H1 (cell line): ENCODE measurements at regions not wholly inside any gene's neighbourhood (a gene's known extent, or its start where the extent isn't known, plus 50 kb on each side); places are given as distances from the start of the nearest gene placed in this dataset.

Experiments used
- CTCF ChIA-PET: fragments of 300-600 bp; sonication (Branson Sonifier 250); formaldehyde crosslinking; loops from one replicate; lab custom pipeline; 2021; ENCODE audit not compliant: partially characterized antibody; lab: Charles Lee
- POLR2A ChIA-PET: fragments of 300-600 bp; sonication (Branson Sonifier 250); formaldehyde crosslinking; loops from one replicate; lab custom pipeline; 2021; ENCODE audit warnings: inconsistent platforms; ENCODE audit not compliant: partially characterized antibody; lab: Charles Lee
- DNase-seq, 2 experiments: peaks; one replicate each; pipeline versions ENCODE4 v3.0.0 to v3.0.0-alpha.2; 2010 to 2022; ENCODE audit warnings: low spot score in 2 of 2, low read depth in 1 of 2, mixed read lengths in 1 of 2
- FAIRE-seq: peaks from 2 replicates; lab custom pipeline; 2011; peaks lifted over from hg19 to GRCh38; lab: Jason Lieb, UNC
- H2AFZ ChIP-seq: 2 replicates; pipeline ENCODE4 v1.8.1; 2012; ENCODE audit warnings: low read length, inconsistent platforms
- H2AK5ac ChIP-seq: 2 replicates; pipeline ENCODE4 v1.6.1; 2013; ENCODE audit warnings: low read depth, low read length
- H2BK120ac ChIP-seq: replicated peaks from 2 replicates; pipeline ENCODE3; 2013; ENCODE audit warnings: low read depth, low read length, inconsistent platforms
- H2BK12ac ChIP-seq: 2 replicates; pipeline ENCODE4 v1.6.1; 2013; ENCODE audit warnings: low read depth, low read length
- H2BK15ac ChIP-seq: 2 replicates; pipeline ENCODE4 v1.6.1; 2013; ENCODE audit warnings: low read length
- H2BK20ac ChIP-seq: 2 replicates; pipeline ENCODE4 v1.6.1; 2013; ENCODE audit warnings: low read length
- H2BK5ac ChIP-seq: 2 replicates; pipeline ENCODE4 v1.6.1; 2013; ENCODE audit warnings: low read depth, low read length
- H3K14ac ChIP-seq: 2 replicates; pipeline ENCODE4 v1.6.1; 2013; ENCODE audit warnings: inconsistent platforms; ENCODE audit not compliant: insufficient read length
- H3K18ac ChIP-seq: 2 replicates; pipeline ENCODE4 v1.6.1; 2013; ENCODE audit warnings: low read length; ENCODE audit errors: extremely low read depth
- H3K23ac ChIP-seq: 2 replicates; pipeline ENCODE4 v1.6.1; 2013; ENCODE audit warnings: inconsistent platforms; ENCODE audit not compliant: insufficient read length
- H3K23me2 ChIP-seq: 2 replicates; pipeline ENCODE4 v1.6.1; 2013; ENCODE audit warnings: low read depth, low read length
- H3K27ac ChIP-seq: 2 replicates; pipeline ENCODE4 v1.6.1; 2011; ENCODE audit warnings: low read depth, low read length, inconsistent platforms
- H3K27me3 ChIP-seq, 4 experiments: replicated peaks in 1 of 4; 1 replicate in 1 of 4; 2 replicates in 3 of 4; pipeline versions ENCODE4 v1.6.1 to v1.8.1; 2011 to 2013; ENCODE audit warnings: low read length in 3 of 4, mild to moderate bottlenecking in 3 of 4, inconsistent platforms in 2 of 4, mixed read lengths in 2 of 4, moderate library complexity in 1 of 4; ENCODE audit not compliant: control insufficient read depth in 3 of 4, insufficient read depth in 3 of 4; ENCODE audit errors: extremely low read depth in 1 of 4
- H3K36me3 ChIP-seq, 4 experiments: 2 replicates each; pipeline versions ENCODE4 v1.6.1 to v1.8.1; 2011 to 2013; ENCODE audit warnings: mild to moderate bottlenecking in 4 of 4, low read length in 3 of 4, moderate library complexity in 2 of 4, control low read depth in 1 of 4, inconsistent platforms in 1 of 4; ENCODE audit not compliant: insufficient read depth in 4 of 4, control insufficient read depth in 2 of 4
- H3K4ac ChIP-seq: replicated peaks from 2 replicates; pipeline ENCODE3; 2013; ENCODE audit warnings: low read length, low read depth, mixed read lengths, inconsistent platforms; ENCODE audit not compliant: insufficient read length
- H3K4me1 ChIP-seq, 4 experiments: replicated peaks in 1 of 4; 1 replicate in 1 of 4; 2 replicates in 3 of 4; pipeline versions ENCODE4 v1.6.1 to v1.8.1; 2011 to 2013; ENCODE audit warnings: low read length in 3 of 4, inconsistent platforms in 2 of 4, mixed read lengths in 1 of 4; ENCODE audit not compliant: insufficient read depth in 4 of 4, control insufficient read depth in 3 of 4
- H3K4me2 ChIP-seq, 2 experiments: 2 replicates each; pipeline versions ENCODE4 v1.6.1 to v1.8.1; 2011 to 2013; ENCODE audit warnings: low read depth in 2 of 2, low read length in 2 of 2, control low read depth in 1 of 2, inconsistent platforms in 1 of 2, mild to moderate bottlenecking in 1 of 2; ENCODE audit not compliant: insufficient read depth in 1 of 2
- H3K4me3 ChIP-seq, 4 experiments: fragments of 200-600, 300-600 bp in 1 of 4; sonication (generic), shearing (Covaris generic), sonication (Bioruptor Twin) in 1 of 4; 2 replicates each; pipeline versions ENCODE4 v1.5.1 to v1.8.1; 2011 to 2016; ENCODE audit warnings: low read length in 4 of 4, low read depth in 3 of 4, control low read depth in 2 of 4, inconsistent platforms in 2 of 4, mild to moderate bottlenecking in 2 of 4, mixed read lengths in 1 of 4, moderate library complexity in 1 of 4; ENCODE audit not compliant: insufficient read depth in 2 of 4; ENCODE audit errors: extremely low read depth in 1 of 4
- H3K56ac ChIP-seq: replicated peaks from 2 replicates; pipeline ENCODE3; 2013; ENCODE audit warnings: low read depth, mild to moderate bottlenecking, mixed read lengths, low read length, inconsistent platforms; ENCODE audit not compliant: insufficient read length
- H3K79me1 ChIP-seq: 2 replicates; pipeline ENCODE4 v1.6.1; 2013; ENCODE audit warnings: low read depth, low read length, control low read depth
- H3K79me2 ChIP-seq, 2 experiments: 2 replicates each; pipeline versions ENCODE4 v1.6.1 to v1.8.1; 2012 to 2013; ENCODE audit warnings: low read length in 2 of 2, mild to moderate bottlenecking in 2 of 2, inconsistent platforms in 1 of 2; ENCODE audit not compliant: insufficient read depth in 2 of 2, control insufficient read depth in 1 of 2
- H3K9ac ChIP-seq, 4 experiments: replicated peaks in 1 of 4; 1 replicate in 1 of 4; 2 replicates in 3 of 4; pipeline versions ENCODE4 v1.6.1 to v1.8.1; 2011 to 2013; ENCODE audit warnings: low read depth in 3 of 4, low read length in 3 of 4, control low read depth in 2 of 4, mild to moderate bottlenecking in 2 of 4, moderate library complexity in 2 of 4, inconsistent platforms in 1 of 4; ENCODE audit errors: extremely low read depth in 1 of 4
- H3K9me3 ChIP-seq, 2 experiments: 2 replicates each; pipeline versions ENCODE4 v1.6.1 to v1.8.1; 2012 to 2013; ENCODE audit warnings: mild to moderate bottlenecking in 2 of 2, moderate library complexity in 2 of 2, control low read depth in 1 of 2, inconsistent platforms in 1 of 2, low read depth in 1 of 2, low read length in 1 of 2, mixed read lengths in 1 of 2; ENCODE audit not compliant: insufficient read depth in 2 of 2
- H4K20me1 ChIP-seq, 2 experiments: replicated peaks in 1 of 2; 2 replicates each; pipeline versions ENCODE3 to v1.8.1; 2011 to 2013; ENCODE audit warnings: inconsistent platforms in 2 of 2, low read length in 2 of 2, mild to moderate bottlenecking in 1 of 2; ENCODE audit not compliant: insufficient read depth in 2 of 2, control insufficient read depth in 1 of 2
- H4K5ac ChIP-seq: 2 replicates; pipeline ENCODE4 v1.6.1; 2013; ENCODE audit warnings: low read length, low read depth, mixed read lengths, inconsistent platforms; ENCODE audit not compliant: insufficient read length
- H4K8ac ChIP-seq: 2 replicates; pipeline ENCODE4 v1.8.0; 2013; ENCODE audit warnings: mild to moderate bottlenecking, moderate library complexity, low read length, inconsistent platforms; ENCODE audit not compliant: insufficient read depth; ENCODE audit errors: extremely low read depth
- H4K91ac ChIP-seq: replicated peaks from 2 replicates; pipeline ENCODE3; 2013; ENCODE audit warnings: low read length, mixed read lengths, inconsistent platforms; ENCODE audit not compliant: insufficient read length
- SIN3A ChIP-seq, 2 experiments: IDR thresholded peaks in 1 of 2; conservative IDR thresholded peaks in 1 of 2; 2 replicates each; pipeline ENCODE4 v1.6.1; 2011 to 2012; ENCODE audit warnings: low read length in 2 of 2, improper control_type of control experiment in 1 of 2, low read depth in 1 of 2, mild to moderate bottlenecking in 1 of 2
- SP4 ChIP-seq: IDR thresholded peaks from 2 replicates; pipeline ENCODE4 v1.6.1; 2012; ENCODE audit warnings: low read length, inconsistent platforms
- TAF1 ChIP-seq: IDR thresholded peaks from 2 replicates; pipeline ENCODE4 v1.6.1; 2011; ENCODE audit warnings: mild to moderate bottlenecking, low read depth, low read length
- TAF7 ChIP-seq: optimal IDR thresholded peaks from 2 replicates; pipeline ENCODE3; 2011; ENCODE audit warnings: low read depth, mild to moderate bottlenecking, inconsistent platforms, low read length, moderate library complexity, borderline replicate concordance
- WGBS, 2 experiments: shearing (Covaris generic) in 1 of 2; methylation state at CpG; one replicate each; pipeline versions ENCODE4 v1.1.6 to v1.1.7; 2013 to 2015; ENCODE audit warnings: low lambda C conversion rate in 2 of 2, mixed read lengths in 2 of 2, inconsistent platforms in 1 of 2, low coverage in 1 of 2, missing lambda C conversion rate in 1 of 2; ENCODE audit not compliant: insufficient replicate concordance in 2 of 2, insufficient coverage in 1 of 2, insufficient read length in 1 of 2; ENCODE audit errors: extremely low coverage in 1 of 2, missing lambda C conversion rate in 1 of 2; 5-methylcytosine and 5-hydroxymethylcytosine counted together
- TF ChIP-seq, protein P1 (sequence below): IDR thresholded peaks from 2 replicates; pipeline ENCODE4 v1.6.1; 2011; ENCODE audit warnings: low read length, improper control_type of control experiment

DNA sequence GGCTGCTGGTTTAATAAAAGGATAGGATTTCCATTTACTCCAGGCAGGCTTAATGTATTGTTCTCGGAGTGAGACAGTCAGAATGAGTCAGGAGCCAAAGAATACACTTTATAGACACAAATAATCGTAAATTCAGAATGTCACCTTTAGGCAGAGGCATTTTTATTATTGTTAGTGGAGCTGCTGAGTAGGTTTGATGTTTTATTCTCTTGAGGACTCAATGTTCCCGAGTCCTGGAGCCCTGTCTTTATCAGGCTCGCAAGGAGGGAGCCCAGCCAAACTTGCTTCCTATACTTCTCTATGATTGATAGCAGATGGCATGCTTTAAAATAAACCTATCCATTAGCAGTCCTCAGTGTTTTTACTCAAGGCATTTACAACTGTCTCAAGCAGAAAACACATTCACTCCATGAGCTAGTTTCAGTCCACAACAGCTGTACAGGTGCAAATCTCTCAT, 492.3 kb upstream of the ZEB2 start:
- Histone ChIP-seq H2BK20ac (no peak overlapping the region), H2AK5ac (no peak overlapping the region), H3K4me2 (no peak overlapping the region), H4K8ac (no peak overlapping the region), H2BK5ac (no peak overlapping the region), H3K9me3 (no peaks in the 10 kb centered on the region), H3K23ac (no peak overlapping the region), H4K5ac (no peak overlapping the region), H3K27ac (no peak overlapping the region), H2AFZ (no peak overlapping the region), H3K4me1 (peaks cover 0 to 5% (median 2%) of the 10 kb centered on the region in 4 experiments; a peak in 2 of 7 replicates), H3K18ac (no peak overlapping the region), H3K4me3 (no peak overlapping the region), H3K79me1 (no peaks in the 10 kb centered on the region), H2BK120ac (peak overlapping the region; percentile 25), H3K9ac (no peak overlapping the region), H2BK15ac (no peak overlapping the region), H3K27me3 (no peaks in the 10 kb centered on the region), H3K14ac (no peak overlapping the region), H4K20me1 (no peaks in the 10 kb centered on the region), H3K4ac (no peak overlapping the region), H3K23me2 (no peaks in the 10 kb centered on the region), H3K79me2 (no peaks in the 10 kb centered on the region), H3K36me3 (no peaks in the 10 kb centered on the region), H2BK12ac (no peak overlapping the region), H3K56ac (no peak overlapping the region), H4K91ac (no peak overlapping the region)
- FAIRE-seq (no peak), DNase-seq (no peak)
- 66% methylated on average over 4 of the region's 4 CpGs; no CpG with 5 or more reads in 1 of the 2 experiments for WGBS, 2 experiments
- CTCF ChIA-PET = interaction anchor here (0.9 kb wide), 1 partner anchor 145 kb away, joined by 3 read pairs; no protein-coding TSS in a partner anchor
- POLR2A ChIA-PET = interaction anchor here (0.7 kb wide), 1 partner anchor 10 kb away, joined by 3 read pairs; no protein-coding TSS in a partner anchor
- TF ChIP-seq SIN3A (conservative IDR thresholded peaks at IDR 0.05 in 1 of 2, IDR thresholded peaks at IDR 0.05 in 1 of 2; ENCODE audit: low read depth in 1 of 2, low read length in 2 of 2) = no peak
- no peak for TF ChIP-seq TAF1
- TF ChIP-seq, protein P1, sequence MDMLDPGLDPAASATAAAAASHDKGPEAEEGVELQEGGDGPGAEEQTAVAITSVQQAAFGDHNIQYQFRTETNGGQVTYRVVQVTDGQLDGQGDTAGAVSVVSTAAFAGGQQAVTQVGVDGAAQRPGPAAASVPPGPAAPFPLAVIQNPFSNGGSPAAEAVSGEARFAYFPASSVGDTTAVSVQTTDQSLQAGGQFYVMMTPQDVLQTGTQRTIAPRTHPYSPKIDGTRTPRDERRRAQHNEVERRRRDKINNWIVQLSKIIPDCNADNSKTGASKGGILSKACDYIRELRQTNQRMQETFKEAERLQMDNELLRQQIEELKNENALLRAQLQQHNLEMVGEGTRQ = no peak
- no peak for TF ChIP-seq SP4
- no peak for TF ChIP-seq TAF7
